PC-3 (cell line): ENCODE measurements at regions not wholly inside any gene's neighbourhood (a gene's known extent, or its start where the extent isn't known, plus 50 kb on each side); places are given as distances from the start of the nearest gene placed in this dataset.

ENCODE experiments used
- CTCF ChIP-seq: fragments of 300-600 bp; sonication (generic); conservative IDR thresholded peaks from 2 replicates; pipeline ENCODE4 v1.5.1; 2017; ENCODE audit warnings: antibody characterized with exemption, low read depth, mild to moderate bottlenecking, low read length
- EZH2 ChIP-seq: fragments of 300-600 bp; sonication (generic); IDR thresholded peaks from one replicate; pipeline ENCODE4 v1.6.1; 2017; ENCODE audit warnings: antibody characterized with exemption, mild to moderate bottlenecking, low read length; ENCODE audit not compliant: unreplicated experiment
- EZH2phosphoT487 ChIP-seq: fragments of 300-600 bp; sonication (generic); IDR thresholded peaks from 2 replicates; pipeline ENCODE4 v1.6.1; 2018; ENCODE audit warnings: mild to moderate bottlenecking, antibody characterized with exemption, low read length, borderline replicate concordance

GRCh38 chr3:103516950-103517349 lies 1082.1 kb downstream of the ZPLD1 start:
- TF ChIP-seq CTCF (no peak), EZH2 (no peak), EZH2phosphoT487 (no peak)
